ENCODE measurements at regions not wholly inside any gene's neighbourhood (a gene's known extent, or its start where the extent isn't known, plus 50 kb on each side); places are given as distances from the start of the nearest gene placed in this dataset.
"Not testable (repeated sequence)": the region's sequence is repeated elsewhere in the genome, so short reads cannot be mapped to it uniquely, and the experiment has no call there.

- no peak for DNase-seq
These were observed 178.0 kb downstream of the POLR1F start for GRCh38 chr7:19530852-19531251.

- no peak for DNase-seq
These were observed 178.6 kb downstream of the POLR1F start for GRCh38 chr7:19530261-19530660.

GRCh38 chr7:19526639-19527038 lies 182.2 kb downstream of the POLR1F start:
- DNase-seq = no peak

- peak; percentile 65 for DNase-seq
These were observed 186.4 kb downstream of the POLR1F start for GRCh38 chr7:19522486-19522885.

GRCh38 chr7:19520392-19520791 lies 188.4 kb downstream of the POLR1F start:
- DNase-seq = no peak

GRCh38 chr7:19519443-19520021 lies 189.3 kb downstream of the POLR1F start:
- peak; percentile 64 for DNase-seq

- not testable (repeated sequence) for DNase-seq
These were observed 191.3 kb downstream of the POLR1F start for GRCh38 chr7:19517546-19517945.

- DNase-seq = no peak
These were observed 200.0 kb downstream of the POLR1F start for GRCh38 chr7:19508821-19509220.

- DNase-seq = peak; percentile 10
These were observed 200.7 kb downstream of the POLR1F start for GRCh38 chr7:19508124-19508523.

- peak; percentile 43 for DNase-seq
These were observed 216.9 kb downstream of the POLR1F start for GRCh38 chr7:19491821-19492452.

- DNase-seq = no peak
These were observed 217.5 kb downstream of the POLR1F start for GRCh38 chr7:19491371-19491770.

GRCh38 chr7:19489162-19489820 lies 219.5 kb downstream of the POLR1F start:
- no peak for DNase-seq

- no peak for DNase-seq
These were observed 220.8 kb downstream of the POLR1F start for GRCh38 chr7:19488056-19488455.

GRCh38 chr7:19482628-19483027 lies 226.2 kb downstream of the POLR1F start:
- DNase-seq = no peak

- no peak for DNase-seq
These were observed 228.5 kb downstream of the POLR1F start for GRCh38 chr7:19480383-19480782.

GRCh38 chr7:19470031-19470430 lies 238.8 kb downstream of the POLR1F start:
- peak; percentile 23 for DNase-seq

- no peak for DNase-seq
These were observed 243.0 kb downstream of the POLR1F start for GRCh38 chr7:19465861-19466260.

- no peak for DNase-seq
These were observed 244.1 kb downstream of the POLR1F start for GRCh38 chr7:19464751-19465150.

- peak; percentile 41 for DNase-seq
These were observed 244.6 kb downstream of the POLR1F start for GRCh38 chr7:19464241-19464640.

- DNase-seq = peak; percentile 16
These were observed 245.3 kb downstream of the POLR1F start for GRCh38 chr7:19463581-19463980.

- DNase-seq = no peak
These were observed 253.2 kb downstream of the POLR1F start for GRCh38 chr7:19455623-19456022.

- no peak for DNase-seq
These were observed 260.7 kb downstream of the POLR1F start for GRCh38 chr7:19448091-19448490.

- DNase-seq = peak; percentile 75
These were observed 266.6 kb downstream of the POLR1F start for GRCh38 chr7:19442016-19442785.

GRCh38 chr7:19439517-19439916 lies 269.3 kb downstream of the POLR1F start:
- DNase-seq = no peak
